Activated T-cell treated with anti-CD3 and anti-CD28 coated beads for 48 hours (primary cell): ENCODE measurements at regions not wholly inside any gene's neighbourhood (a gene's known extent, or its start where the extent isn't known, plus 50 kb on each side); places are given as distances from the start of the nearest gene placed in this dataset.

Experiments used
- DNase-seq: peaks from one replicate; pipeline ENCODE4 v3.0.0-alpha.2; 2020; ENCODE audit warnings: low read depth

GRCh38 chr5:39599721-39600431, 175.1 kb upstream of the DAB2 start:
- DNase-seq, result no peak

- no peak for DNase-seq
These were observed 174.0 kb upstream of the DAB2 start for GRCh38 chr5:39598661-39599248.

- no peak for DNase-seq
These were observed 163.4 kb upstream of the DAB2 start for GRCh38 chr5:39588179-39588578.

GRCh38 chr5:39587675-39588074, 162.9 kb upstream of the DAB2 start:
- DNase-seq, result no peak

- no peak for DNase-seq
These were observed 161.4 kb upstream of the DAB2 start for GRCh38 chr5:39586185-39586584.

GRCh38 chr5:39584927-39585326, 160.1 kb upstream of the DAB2 start:
- DNase-seq, result no peak

GRCh38 chr5:39580702-39581453, 156.1 kb upstream of the DAB2 start:
- no peak for DNase-seq

- DNase-seq, result no peak
These were observed 155.0 kb upstream of the DAB2 start for GRCh38 chr5:39579750-39580149.

- no peak for DNase-seq
These were observed 154.2 kb upstream of the DAB2 start for GRCh38 chr5:39578887-39579497.

GRCh38 chr5:39577529-39577928, 152.7 kb upstream of the DAB2 start:
- no peak for DNase-seq

- DNase-seq, result no peak
These were observed 145.7 kb upstream of the DAB2 start for GRCh38 chr5:39570403-39571027.

- no peak for DNase-seq
These were observed 145.1 kb upstream of the DAB2 start for GRCh38 chr5:39569857-39570256.

- no peak for DNase-seq
These were observed 142.1 kb upstream of the DAB2 start for GRCh38 chr5:39566891-39567290.

GRCh38 chr5:39566029-39566428, 141.2 kb upstream of the DAB2 start:
- no peak for DNase-seq

GRCh38 chr5:39561421-39561820, 136.6 kb upstream of the DAB2 start:
- no peak for DNase-seq

- no peak for DNase-seq
These were observed 135.9 kb upstream of the DAB2 start for GRCh38 chr5:39560726-39561125.

GRCh38 chr5:39559923-39560322, 135.1 kb upstream of the DAB2 start:
- no peak for DNase-seq

GRCh38 chr5:39558541-39558940, 133.8 kb upstream of the DAB2 start:
- no peak for DNase-seq

- DNase-seq, result no peak
These were observed 131.0 kb upstream of the DAB2 start for GRCh38 chr5:39555788-39556187.

GRCh38 chr5:39547553-39548154, 122.9 kb upstream of the DAB2 start:
- DNase-seq, result no peak

- DNase-seq, result no peak
These were observed 120.2 kb upstream of the DAB2 start for GRCh38 chr5:39544941-39545340.

- no peak for DNase-seq
These were observed 118.6 kb upstream of the DAB2 start for GRCh38 chr5:39543335-39543734.
